Activated naive CD4-positive, alpha-beta T cell treated with anti-CD3 and anti-CD28 coated beads, Interleukin-2, amount 50 U/mL, for 24 hours (primary cell): ENCODE measurements at regions not wholly inside any gene's neighbourhood (a gene's known extent, or its start where the extent isn't known, plus 50 kb on each side); places are given as distances from the start of the nearest gene placed in this dataset.

Experiments
- H3K27ac Mint-ChIP-seq: one replicate; pipeline ENCODE4 v1.8.0; 2021; ENCODE audit warnings: mild to moderate bottlenecking, mixed read lengths
- H3K27me3 Mint-ChIP-seq: one replicate; pipeline ENCODE4 v1.8.0; 2021; ENCODE audit warnings: mixed read lengths
- H3K36me3 Mint-ChIP-seq: one replicate; pipeline ENCODE4 v1.8.0; 2021; ENCODE audit warnings: mixed read lengths
- H3K4me1 Mint-ChIP-seq: one replicate; pipeline ENCODE4 v1.8.0; 2021; ENCODE audit warnings: mixed read lengths
- H3K4me3 Mint-ChIP-seq: one replicate; pipeline ENCODE4 v1.8.0; 2021; ENCODE audit warnings: mild to moderate bottlenecking, mixed read lengths
- H3K9me3 Mint-ChIP-seq: one replicate; pipeline ENCODE4 v1.8.0; 2021; ENCODE audit warnings: mixed read lengths

DNA sequence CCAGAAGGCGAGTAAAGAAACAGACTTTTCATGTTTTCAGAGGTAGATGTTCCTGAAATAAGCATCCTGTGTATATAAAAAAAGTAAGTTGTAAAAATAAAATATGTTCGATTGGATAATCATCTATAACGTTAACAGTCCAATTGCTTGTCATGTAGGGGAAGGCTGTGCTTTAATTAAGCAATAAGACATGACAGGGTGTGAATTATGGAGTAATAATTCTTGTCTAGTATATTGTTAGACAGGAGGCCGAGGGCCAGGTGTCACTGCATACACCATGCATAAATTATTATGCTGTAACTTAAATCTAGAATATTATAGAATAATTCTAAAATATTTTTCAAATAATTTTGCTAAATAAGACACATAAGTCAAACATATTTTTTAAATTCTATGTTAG lies 494.6 kb upstream of the TENM3 start:
- no peaks in the 10 kb centered on the region for H3K36me3 Mint-ChIP-seq
- H3K9me3 Mint-ChIP-seq, result peaks cover 4% of the 10 kb centered on the region
- no peaks in the 10 kb centered on the region for H3K27me3 Mint-ChIP-seq
- H3K27ac Mint-ChIP-seq, result no peak overlapping the region
- no peaks in the 10 kb centered on the region for H3K4me1 Mint-ChIP-seq
- H3K4me3 Mint-ChIP-seq, result no peak overlapping the region

DNA sequence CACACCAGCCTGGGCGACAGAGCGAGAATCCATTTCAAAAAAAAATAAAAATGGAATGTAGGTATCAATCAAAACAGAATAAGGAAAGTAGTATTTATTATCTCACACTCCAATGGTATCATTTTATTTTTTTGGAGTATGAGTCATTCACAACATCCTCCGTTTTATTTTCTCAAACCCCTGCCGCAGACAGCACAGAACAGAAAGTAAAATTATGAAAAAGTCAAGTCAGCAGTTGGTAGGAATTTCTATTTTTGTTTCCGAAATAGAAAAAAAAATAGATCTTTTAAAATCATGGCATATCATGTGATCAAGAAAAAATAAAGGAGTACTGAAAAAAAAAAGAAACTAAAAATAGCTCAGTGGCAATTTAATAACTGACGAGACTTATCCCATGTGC lies 490.7 kb upstream of the TENM3 start:
- Mint-ChIP-seq H3K36me3 (no peaks in the 10 kb centered on the region), H3K4me1 (no peaks in the 10 kb centered on the region), H3K4me3 (no peak overlapping the region), H3K27ac (no peak overlapping the region), H3K9me3 (peaks cover 4% of the 10 kb centered on the region), H3K27me3 (no peaks in the 10 kb centered on the region)

DNA sequence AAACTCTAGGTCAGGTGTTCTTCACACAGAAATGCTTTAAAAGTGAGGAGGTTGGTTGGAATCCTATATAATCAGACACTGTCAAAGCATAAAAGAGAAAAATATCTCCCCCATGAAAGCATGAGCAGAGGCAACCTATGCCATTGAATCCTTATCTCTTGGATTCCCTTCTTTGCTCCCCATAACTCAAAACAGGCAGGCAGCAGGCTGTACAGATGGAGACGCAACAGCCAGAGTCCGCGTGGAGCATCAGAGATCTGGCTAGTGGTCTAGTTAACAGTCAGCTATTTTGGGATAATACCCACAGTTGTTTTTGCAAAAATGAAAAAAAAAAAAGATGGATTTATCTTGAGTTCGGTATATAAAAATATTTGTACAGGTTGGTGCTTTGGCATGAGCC lies 490.0 kb upstream of the TENM3 start:
- H3K4me1 Mint-ChIP-seq, result no peaks in the 10 kb centered on the region
- H3K4me3 Mint-ChIP-seq, result no peak overlapping the region
- peaks cover 4% of the 10 kb centered on the region for H3K9me3 Mint-ChIP-seq
- no peak overlapping the region for H3K27ac Mint-ChIP-seq
- no peaks in the 10 kb centered on the region for H3K27me3 Mint-ChIP-seq
- H3K36me3 Mint-ChIP-seq, result no peaks in the 10 kb centered on the region

DNA sequence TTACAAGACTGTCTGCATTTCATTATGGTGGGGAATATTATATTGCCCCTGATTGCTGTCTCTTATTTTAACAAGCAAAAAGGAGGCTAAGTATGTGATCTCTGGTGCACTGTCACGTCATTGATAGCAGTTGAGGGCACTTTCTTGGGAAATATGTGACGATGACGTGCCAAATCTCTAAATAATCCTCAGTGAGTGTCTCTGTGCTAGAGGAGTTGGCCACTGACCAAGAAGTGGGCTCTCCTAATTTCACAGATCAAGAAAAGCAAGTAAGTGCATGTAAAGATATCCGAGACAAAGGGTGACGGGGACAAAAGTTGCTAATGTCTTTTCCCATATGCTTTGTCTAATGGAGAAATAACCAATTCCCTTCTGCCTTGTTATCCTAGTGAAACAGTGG lies 487.4 kb upstream of the TENM3 start:
- Mint-ChIP-seq H3K4me3 (no peak overlapping the region), H3K36me3 (no peaks in the 10 kb centered on the region), H3K27ac (no peak overlapping the region), H3K4me1 (no peaks in the 10 kb centered on the region), H3K9me3 (peaks cover 4% of the 10 kb centered on the region), H3K27me3 (no peaks in the 10 kb centered on the region)

DNA sequence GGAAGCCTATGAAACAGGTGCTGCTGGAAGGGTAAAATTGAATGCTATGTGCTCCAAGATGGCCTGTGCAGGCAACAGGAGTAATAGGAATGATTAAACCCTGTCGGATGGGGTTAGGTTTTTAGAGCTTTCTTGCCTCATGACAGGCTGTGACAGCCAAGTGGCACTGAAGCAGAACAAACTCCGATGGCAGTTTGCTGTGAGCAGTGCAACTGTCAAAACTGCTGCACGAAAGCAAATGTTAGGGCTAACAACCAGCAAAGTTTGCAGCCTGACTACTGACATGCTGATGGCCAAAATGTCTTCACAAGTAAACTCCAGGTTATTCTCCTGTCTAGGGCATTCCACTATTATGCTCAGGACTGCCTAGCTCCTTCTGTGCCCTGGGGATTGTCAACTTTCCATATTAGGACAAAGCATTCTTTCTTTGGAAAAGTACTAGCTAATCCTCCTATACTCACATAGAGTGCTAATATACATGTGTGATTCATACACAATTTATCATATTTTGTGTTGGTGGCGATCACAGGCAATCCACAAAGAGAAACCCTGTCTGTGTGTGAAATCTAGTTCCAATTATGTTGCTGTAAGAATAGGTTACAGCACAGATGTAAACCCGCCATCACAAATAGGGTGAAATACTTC lies 486.6 kb upstream of the TENM3 start:
- Mint-ChIP-seq H3K27ac (no peak overlapping the region), H3K4me3 (no peak overlapping the region), H3K9me3 (peaks cover 4% of the 10 kb centered on the region), H3K4me1 (no peaks in the 10 kb centered on the region), H3K36me3 (no peaks in the 10 kb centered on the region), H3K27me3 (no peaks in the 10 kb centered on the region)

DNA sequence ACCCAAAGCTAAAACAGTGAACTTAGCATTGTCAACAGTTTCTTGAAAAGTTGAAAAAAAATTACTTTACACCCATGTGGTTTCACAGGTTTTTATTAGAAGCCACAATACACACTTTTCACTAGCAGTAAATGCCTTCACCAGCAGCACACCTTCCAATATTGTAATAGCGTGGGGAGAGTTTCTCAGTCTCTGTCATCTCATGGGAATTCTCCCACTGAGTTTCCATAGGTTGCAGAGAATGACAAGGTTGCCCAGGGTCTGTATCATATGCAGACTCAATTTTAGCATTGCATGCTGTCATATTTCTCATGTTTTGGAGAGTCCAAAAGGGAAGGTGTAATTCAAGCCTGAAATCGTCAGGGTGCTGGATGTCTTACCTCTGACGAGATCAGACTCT lies 486.1 kb upstream of the TENM3 start:
- H3K4me3 Mint-ChIP-seq, result no peak overlapping the region
- no peak overlapping the region for H3K27ac Mint-ChIP-seq
- no peaks in the 10 kb centered on the region for H3K27me3 Mint-ChIP-seq
- H3K36me3 Mint-ChIP-seq, result no peaks in the 10 kb centered on the region
- H3K4me1 Mint-ChIP-seq, result no peaks in the 10 kb centered on the region
- H3K9me3 Mint-ChIP-seq, result peaks cover 4% of the 10 kb centered on the region

DNA sequence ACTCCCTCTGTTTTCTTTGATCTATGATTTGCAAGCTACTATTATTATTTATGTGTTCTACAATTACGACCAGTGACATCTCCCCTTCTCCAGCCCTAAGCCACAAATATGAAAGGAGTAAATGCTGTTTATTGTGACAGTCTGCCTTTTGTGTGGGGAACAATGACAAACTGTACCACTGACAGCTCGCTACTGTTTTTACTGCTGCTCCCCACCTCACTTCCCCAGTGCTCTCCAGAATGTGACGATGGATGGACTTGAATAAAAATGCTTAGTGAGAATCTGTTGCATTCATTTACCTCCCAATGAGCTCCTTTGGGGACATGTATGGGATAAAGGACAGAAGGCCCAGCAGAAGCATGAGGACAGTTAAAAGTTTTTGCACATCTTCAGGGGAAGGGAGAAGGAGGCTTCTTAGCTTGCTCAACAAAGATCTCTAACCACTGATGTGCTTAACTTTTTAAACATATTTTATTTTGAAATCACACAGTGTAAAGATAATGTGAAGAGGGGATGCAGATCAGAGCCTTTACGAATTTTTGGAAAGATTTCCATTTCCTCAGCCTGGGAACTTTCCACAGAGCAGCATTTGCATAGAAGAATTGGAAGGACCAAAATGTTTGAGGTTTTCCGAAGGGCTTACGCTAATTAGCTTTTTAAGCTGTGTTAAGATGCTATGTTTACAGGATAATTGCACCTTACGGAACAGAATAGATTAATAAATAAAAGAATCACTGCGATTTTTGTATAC lies 485.1 kb upstream of the TENM3 start:
- H3K9me3 Mint-ChIP-seq, result peaks cover under 1% of the 10 kb centered on the region
- H3K27me3 Mint-ChIP-seq, result no peaks in the 10 kb centered on the region
- no peaks in the 10 kb centered on the region for H3K36me3 Mint-ChIP-seq
- H3K4me3 Mint-ChIP-seq, result no peak overlapping the region
- H3K4me1 Mint-ChIP-seq, result no peaks in the 10 kb centered on the region
- H3K27ac Mint-ChIP-seq, result no peak overlapping the region

DNA sequence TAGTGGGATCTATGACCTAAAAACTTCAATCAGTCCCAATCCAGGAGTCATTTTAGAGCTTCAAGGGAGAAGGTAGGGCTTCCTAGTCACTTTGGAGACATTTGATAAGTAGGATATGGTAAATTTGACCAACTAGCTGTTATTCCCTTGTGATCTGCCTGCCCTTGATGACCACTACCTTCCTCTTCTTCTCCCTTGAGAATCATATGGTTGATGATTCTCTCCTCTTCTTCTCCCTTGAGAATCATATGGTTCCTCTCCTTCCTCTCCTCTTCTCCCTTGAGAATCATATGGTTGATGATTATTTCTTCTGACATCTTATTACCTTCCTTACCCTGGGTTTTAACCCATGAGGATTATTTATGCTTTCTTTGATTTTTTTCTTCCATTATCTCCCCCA lies 482.6 kb upstream of the TENM3 start:
- Mint-ChIP-seq H3K36me3 (no peaks in the 10 kb centered on the region), H3K27ac (no peak overlapping the region), H3K4me1 (no peaks in the 10 kb centered on the region), H3K9me3 (no peaks in the 10 kb centered on the region), H3K4me3 (no peak overlapping the region), H3K27me3 (no peaks in the 10 kb centered on the region)

DNA sequence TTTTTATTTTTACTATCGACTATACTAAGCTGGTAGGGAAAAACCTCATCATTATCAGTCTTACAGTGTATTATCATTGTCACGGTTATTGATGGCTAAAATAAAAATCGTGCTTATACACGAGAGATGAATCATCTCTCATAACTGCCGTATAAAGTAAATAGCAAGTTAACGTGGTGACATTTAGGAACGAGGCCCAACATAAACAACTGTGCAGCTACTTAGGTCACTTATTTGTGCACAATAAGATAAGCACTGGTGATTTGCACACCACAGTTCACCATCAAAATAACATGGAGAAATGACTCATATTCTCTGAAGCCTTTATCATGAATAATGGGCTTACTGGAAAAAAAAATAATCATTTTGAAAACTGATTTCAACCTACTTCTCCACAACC lies 482.0 kb upstream of the TENM3 start:
- Mint-ChIP-seq H3K4me1 (no peaks in the 10 kb centered on the region), H3K9me3 (no peaks in the 10 kb centered on the region), H3K4me3 (no peak overlapping the region), H3K36me3 (no peaks in the 10 kb centered on the region), H3K27me3 (no peaks in the 10 kb centered on the region), H3K27ac (no peak overlapping the region)

DNA sequence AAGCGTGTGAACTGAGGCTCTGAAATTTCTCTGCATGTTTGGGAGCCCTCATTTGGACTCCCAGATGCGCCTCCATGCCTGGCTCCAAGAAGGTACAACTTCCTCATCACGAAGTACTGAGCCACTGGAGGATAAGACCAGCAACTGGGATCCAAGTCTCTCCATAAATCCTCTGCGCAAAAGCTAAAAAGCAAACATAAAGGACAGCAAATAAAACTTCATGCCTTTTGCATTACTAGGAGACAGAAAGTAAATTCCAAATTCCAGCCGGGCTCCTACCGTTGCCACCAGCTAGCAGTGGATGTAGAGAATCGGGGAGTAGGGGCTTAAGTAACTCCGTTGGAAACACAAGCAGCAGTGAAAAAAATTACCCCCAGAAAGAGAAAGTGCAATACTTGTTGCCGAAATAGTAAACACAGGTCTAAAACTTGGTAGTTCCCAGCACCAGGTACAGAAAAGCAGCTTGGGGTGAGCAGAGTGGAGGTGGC lies 477.1 kb upstream of the TENM3 start:
- Mint-ChIP-seq H3K27ac (no peak overlapping the region), H3K27me3 (no peaks in the 10 kb centered on the region), H3K4me1 (no peaks in the 10 kb centered on the region), H3K4me3 (no peak overlapping the region), H3K9me3 (no peaks in the 10 kb centered on the region), H3K36me3 (no peaks in the 10 kb centered on the region)

DNA sequence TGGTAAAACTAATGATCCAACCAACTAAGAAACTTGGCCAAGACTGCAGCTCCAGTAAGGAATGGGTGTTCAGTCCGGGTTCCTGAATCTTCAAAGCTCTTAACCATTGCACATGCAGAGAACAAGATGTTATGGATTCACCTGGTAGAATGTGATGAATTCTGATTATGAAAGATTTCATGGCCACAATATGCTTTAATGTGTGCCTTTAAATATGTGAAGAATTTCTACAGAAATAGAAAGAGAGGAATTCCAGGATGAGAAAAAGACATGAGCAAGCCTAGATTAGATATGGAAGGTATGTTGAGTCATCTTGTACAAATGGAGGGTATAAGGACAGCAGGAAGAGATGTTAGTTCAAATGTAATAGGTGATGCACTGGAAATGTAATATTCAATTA lies 472.2 kb upstream of the TENM3 start:
- Mint-ChIP-seq H3K36me3 (no peaks in the 10 kb centered on the region), H3K27ac (no peak overlapping the region), H3K4me3 (no peak overlapping the region), H3K27me3 (no peaks in the 10 kb centered on the region), H3K4me1 (no peaks in the 10 kb centered on the region), H3K9me3 (no peaks in the 10 kb centered on the region)

DNA sequence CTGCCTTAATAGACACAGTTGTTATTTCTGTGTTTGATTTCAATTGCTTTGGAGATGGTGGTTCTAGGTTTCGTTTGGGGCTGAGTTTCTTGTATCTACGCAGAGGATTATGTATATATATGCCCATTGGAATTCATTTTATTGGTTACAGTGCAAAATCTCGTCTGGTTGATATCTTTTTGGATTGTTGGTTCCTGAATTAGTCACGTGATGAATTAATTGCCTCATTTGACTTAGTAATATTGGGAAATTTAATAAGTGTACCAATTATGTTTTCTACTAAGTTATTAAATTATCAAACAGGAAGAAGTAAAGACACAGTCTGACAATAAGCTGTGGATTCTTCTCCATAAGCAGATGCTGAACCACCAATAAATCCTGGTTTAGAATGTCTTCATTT lies 467.9 kb upstream of the TENM3 start:
- Mint-ChIP-seq H3K27ac (no peak overlapping the region), H3K4me3 (no peak overlapping the region), H3K9me3 (no peaks in the 10 kb centered on the region), H3K27me3 (no peaks in the 10 kb centered on the region), H3K36me3 (no peaks in the 10 kb centered on the region), H3K4me1 (no peaks in the 10 kb centered on the region)

DNA sequence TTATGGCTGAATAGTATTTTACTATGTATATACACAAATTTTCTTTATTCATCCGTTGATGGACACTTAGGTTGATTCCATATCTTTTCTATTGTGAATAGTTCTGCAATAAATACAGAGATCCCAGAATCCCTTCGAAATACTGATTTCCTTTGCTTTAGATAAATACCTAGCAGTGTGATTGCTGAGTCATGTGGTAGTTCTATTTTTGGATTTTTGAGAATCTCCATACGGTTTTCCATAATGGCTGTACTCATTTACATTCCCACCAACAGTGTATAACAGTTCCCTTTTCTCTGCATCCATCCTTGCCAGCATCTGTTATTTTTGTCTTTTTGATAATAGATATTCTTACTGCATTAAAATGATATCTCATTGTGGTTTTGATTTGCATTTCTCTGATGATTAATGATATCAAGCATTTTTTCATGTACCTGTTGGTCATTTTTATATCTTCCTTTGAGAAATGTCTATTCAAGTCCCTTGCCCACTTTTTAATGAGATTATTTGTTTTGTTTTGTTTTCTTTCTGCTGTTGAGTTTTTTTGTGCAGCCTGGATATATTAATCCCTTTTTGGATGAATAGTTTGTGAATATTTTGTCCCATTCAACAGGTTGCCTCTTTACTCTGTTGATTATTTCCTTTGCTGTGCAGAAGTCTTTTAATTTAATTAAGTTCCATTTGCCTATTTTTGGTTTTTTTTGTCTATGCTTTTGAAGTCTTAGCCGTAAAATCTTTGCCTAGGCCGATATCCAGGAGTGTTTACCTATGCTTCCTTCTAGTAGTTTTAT lies 466.7 kb upstream of the TENM3 start:
- Mint-ChIP-seq H3K27me3 (no peaks in the 10 kb centered on the region), H3K27ac (no peak overlapping the region), H3K4me1 (no peaks in the 10 kb centered on the region), H3K36me3 (no peaks in the 10 kb centered on the region), H3K4me3 (no peak overlapping the region), H3K9me3 (no peaks in the 10 kb centered on the region)

DNA sequence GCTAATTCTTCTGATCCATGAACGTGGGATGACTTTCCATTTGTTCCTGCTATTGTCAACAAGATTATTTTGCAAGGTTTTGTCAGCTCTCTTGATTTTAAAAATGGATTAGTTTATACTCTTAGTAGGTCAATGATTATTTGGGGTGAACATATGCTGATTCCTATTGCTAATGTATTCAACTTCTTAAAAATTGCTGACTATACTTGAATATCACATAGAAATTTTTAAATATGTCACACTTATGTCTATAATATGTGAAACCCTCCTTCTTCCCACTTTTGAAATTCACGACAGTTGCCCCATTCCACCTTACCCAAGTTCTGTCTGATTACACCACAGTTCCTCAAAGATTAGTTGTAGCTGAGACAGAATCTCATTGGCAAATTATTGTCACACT lies 465.7 kb upstream of the TENM3 start:
- Mint-ChIP-seq H3K27me3 (no peaks in the 10 kb centered on the region), H3K9me3 (peaks cover 2% of the 10 kb centered on the region)

DNA sequence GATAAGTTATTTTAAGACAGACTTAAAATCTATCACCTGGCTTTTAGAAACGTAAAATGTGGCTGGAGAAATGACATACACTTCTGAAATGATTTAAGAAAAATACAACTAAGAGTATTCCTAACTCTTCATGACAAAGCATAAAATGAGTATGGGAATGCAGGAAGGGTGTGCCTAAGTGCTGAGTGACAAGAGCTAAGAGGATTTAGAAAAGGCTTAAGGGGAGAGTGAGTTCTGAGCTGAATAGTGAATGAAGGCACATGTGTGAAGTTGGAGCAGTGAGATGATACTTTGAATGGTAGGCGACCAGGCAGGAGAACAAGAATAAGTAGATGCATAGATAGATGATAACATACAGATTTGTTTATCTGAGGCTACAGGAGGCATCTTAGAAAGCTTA lies 458.3 kb upstream of the TENM3 start:
- H3K9me3 Mint-ChIP-seq, result peaks cover 17% of the 10 kb centered on the region
- H3K4me1 Mint-ChIP-seq, result no peaks in the 10 kb centered on the region
- no peaks in the 10 kb centered on the region for H3K36me3 Mint-ChIP-seq
- no peak overlapping the region for H3K27ac Mint-ChIP-seq
- no peaks in the 10 kb centered on the region for H3K27me3 Mint-ChIP-seq
- no peak overlapping the region for H3K4me3 Mint-ChIP-seq

More for the DNA sequence above, 465.7 kb upstream of the TENM3 start:
- H3K36me3 Mint-ChIP-seq, result no peaks in the 10 kb centered on the region
- H3K27ac Mint-ChIP-seq, result no peak overlapping the region
- H3K4me1 Mint-ChIP-seq, result no peaks in the 10 kb centered on the region
- H3K4me3 Mint-ChIP-seq, result no peak overlapping the region

DNA sequence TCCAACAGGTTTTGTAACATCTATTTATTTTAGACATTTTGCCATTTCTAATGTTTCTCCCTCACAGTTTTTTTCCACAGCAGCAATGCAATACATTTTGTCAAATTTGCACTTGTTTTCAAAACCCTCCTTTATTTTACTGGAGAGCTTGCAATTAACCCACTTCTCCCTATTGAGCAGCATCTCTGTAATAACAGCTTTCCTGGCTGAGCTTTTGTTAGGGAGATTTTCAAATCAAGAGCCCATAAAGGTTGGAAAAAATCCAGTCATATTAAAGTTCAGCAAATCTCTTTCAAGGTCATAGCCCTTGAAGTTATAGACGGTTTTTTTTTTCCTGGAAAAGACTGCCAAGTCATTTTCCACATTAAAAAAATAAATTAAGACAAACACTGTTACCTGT lies 450.6 kb upstream of the TENM3 start:
- H3K27me3 Mint-ChIP-seq, result no peaks in the 10 kb centered on the region
- no peak overlapping the region for H3K4me3 Mint-ChIP-seq
- no peak overlapping the region for H3K27ac Mint-ChIP-seq
- peaks cover 6% of the 10 kb centered on the region for H3K9me3 Mint-ChIP-seq
- no peaks in the 10 kb centered on the region for H3K4me1 Mint-ChIP-seq
- H3K36me3 Mint-ChIP-seq, result no peaks in the 10 kb centered on the region
